ENCODE measurements at regions not wholly inside any gene's neighbourhood (a gene's known extent, or its start where the extent isn't known, plus 50 kb on each side); places are given as distances from the start of the nearest gene placed in this dataset.

DNA sequence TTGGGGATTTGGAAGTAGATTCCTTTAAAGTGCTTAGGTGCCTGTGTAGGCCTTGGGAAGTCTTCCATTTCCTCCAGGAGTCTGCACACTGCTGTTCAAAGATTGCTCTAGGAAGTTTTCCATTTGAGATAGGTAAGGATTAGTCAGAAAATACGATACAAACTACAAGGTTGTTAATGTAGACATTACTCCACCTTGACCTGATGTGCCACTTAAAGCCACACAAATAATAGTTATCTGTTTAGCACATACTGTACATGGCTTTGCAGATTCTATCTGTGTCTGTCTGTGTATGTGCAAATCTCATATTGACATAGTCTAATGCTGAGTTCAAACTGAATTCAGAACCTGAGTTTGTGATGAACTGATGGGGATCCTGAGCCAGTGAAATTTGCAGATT lies 118.4 kb downstream of the RHOU start (continued):
- TF ChIP-seq, protein P1, sequence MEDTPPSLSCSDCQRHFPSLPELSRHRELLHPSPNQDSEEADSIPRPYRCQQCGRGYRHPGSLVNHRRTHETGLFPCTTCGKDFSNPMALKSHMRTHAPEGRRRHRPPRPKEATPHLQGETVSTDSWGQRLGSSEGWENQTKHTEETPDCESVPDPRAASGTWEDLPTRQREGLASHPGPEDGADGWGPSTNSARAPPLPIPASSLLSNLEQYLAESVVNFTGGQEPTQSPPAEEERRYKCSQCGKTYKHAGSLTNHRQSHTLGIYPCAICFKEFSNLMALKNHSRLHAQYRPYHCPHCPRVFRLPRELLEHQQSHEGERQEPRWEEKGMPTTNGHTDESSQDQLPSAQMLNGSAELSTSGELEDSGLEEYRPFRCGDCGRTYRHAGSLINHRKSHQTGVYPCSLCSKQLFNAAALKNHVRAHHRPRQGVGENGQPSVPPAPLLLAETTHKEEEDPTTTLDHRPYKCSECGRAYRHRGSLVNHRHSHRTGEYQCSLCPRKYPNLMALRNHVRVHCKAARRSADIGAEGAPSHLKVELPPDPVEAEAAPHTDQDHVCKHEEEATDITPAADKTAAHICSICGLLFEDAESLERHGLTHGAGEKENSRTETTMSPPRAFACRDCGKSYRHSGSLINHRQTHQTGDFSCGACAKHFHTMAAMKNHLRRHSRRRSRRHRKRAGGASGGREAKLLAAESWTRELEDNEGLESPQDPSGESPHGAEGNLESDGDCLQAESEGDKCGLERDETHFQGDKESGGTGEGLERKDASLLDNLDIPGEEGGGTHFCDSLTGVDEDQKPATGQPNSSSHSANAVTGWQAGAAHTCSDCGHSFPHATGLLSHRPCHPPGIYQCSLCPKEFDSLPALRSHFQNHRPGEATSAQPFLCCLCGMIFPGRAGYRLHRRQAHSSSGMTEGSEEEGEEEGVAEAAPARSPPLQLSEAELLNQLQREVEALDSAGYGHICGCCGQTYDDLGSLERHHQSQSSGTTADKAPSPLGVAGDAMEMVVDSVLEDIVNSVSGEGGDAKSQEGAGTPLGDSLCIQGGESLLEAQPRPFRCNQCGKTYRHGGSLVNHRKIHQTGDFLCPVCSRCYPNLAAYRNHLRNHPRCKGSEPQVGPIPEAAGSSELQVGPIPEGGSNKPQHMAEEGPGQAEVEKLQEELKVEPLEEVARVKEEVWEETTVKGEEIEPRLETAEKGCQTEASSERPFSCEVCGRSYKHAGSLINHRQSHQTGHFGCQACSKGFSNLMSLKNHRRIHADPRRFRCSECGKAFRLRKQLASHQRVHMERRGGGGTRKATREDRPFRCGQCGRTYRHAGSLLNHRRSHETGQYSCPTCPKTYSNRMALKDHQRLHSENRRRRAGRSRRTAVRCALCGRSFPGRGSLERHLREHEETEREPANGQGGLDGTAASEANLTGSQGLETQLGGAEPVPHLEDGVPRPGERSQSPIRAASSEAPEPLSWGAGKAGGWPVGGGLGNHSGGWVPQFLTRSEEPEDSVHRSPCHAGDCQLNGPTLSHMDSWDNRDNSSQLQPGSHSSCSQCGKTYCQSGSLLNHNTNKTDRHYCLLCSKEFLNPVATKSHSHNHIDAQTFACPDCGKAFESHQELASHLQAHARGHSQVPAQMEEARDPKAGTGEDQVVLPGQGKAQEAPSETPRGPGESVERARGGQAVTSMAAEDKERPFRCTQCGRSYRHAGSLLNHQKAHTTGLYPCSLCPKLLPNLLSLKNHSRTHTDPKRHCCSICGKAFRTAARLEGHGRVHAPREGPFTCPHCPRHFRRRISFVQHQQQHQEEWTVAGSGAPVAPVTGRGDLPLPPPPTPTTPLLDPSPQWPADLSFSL (CRISPR knock-in tag; IDR thresholded peaks at IDR 0.05) = no peak
- TF ChIP-seq REPIN1 (CRISPR knock-in tag; IDR thresholded peaks at IDR 0.05; ENCODE audit: borderline replicate concordance, low read depth) = no peak
- no peak for TF ChIP-seq RFX1 (IDR thresholded peaks at IDR 0.05)
- TF ChIP-seq MBD4 (IDR thresholded peaks at IDR 0.05; ENCODE audit: borderline replicate concordance, low read length) = no peak
- TF ChIP-seq FOSL1 (CRISPR knock-in tag; IDR thresholded peaks at IDR 0.05; ENCODE audit: borderline replicate concordance) = no peak
- no peak for TF ChIP-seq ELF4 (CRISPR knock-in tag; IDR thresholded peaks at IDR 0.05; ENCODE audit: borderline replicate concordance)
- TF ChIP-seq RARG (CRISPR knock-in tag; IDR thresholded peaks at IDR 0.05; ENCODE audit: low read depth) = no peak
- no peak for TF ChIP-seq MIER2 (CRISPR knock-in tag; IDR thresholded peaks at IDR 0.05)
- TF ChIP-seq, protein P2, sequence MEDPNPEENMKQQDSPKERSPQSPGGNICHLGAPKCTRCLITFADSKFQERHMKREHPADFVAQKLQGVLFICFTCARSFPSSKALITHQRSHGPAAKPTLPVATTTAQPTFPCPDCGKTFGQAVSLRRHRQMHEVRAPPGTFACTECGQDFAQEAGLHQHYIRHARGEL (CRISPR knock-in tag; IDR thresholded peaks at IDR 0.05) = no peak
- TF ChIP-seq CCDC6 (CRISPR knock-in tag; IDR thresholded peaks at IDR 0.05) = no peak
- TF ChIP-seq NCOA1 (CRISPR knock-in tag; IDR thresholded peaks at IDR 0.05) = no peak
- TF ChIP-seq, protein P3, sequence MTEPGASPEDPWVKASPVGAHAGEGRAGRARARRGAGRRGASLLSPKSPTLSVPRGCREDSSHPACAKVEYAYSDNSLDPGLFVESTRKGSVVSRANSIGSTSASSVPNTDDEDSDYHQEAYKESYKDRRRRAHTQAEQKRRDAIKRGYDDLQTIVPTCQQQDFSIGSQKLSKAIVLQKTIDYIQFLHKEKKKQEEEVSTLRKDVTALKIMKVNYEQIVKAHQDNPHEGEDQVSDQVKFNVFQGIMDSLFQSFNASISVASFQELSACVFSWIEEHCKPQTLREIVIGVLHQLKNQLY (CRISPR knock-in tag; IDR thresholded peaks at IDR 0.05) = no peak
- no peak for TF ChIP-seq KLF15 (CRISPR knock-in tag; IDR thresholded peaks at IDR 0.05; ENCODE audit: borderline replicate concordance)
- TF ChIP-seq GTF2F1 (IDR thresholded peaks at IDR 0.05; ENCODE audit: low read length) = no peak
- no peak for TF ChIP-seq ZNF678 (CRISPR knock-in tag; IDR thresholded peaks at IDR 0.05)
- TF ChIP-seq, protein P4, sequence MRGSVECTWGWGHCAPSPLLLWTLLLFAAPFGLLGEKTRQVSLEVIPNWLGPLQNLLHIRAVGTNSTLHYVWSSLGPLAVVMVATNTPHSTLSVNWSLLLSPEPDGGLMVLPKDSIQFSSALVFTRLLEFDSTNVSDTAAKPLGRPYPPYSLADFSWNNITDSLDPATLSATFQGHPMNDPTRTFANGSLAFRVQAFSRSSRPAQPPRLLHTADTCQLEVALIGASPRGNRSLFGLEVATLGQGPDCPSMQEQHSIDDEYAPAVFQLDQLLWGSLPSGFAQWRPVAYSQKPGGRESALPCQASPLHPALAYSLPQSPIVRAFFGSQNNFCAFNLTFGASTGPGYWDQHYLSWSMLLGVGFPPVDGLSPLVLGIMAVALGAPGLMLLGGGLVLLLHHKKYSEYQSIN (CRISPR knock-in tag; IDR thresholded peaks at IDR 0.05; ENCODE audit: borderline replicate concordance) = no peak
- no peak for TF ChIP-seq ZBTB7A (CRISPR knock-in tag; IDR thresholded peaks at IDR 0.05)
- TF ChIP-seq MEIS2 (CRISPR knock-in tag; IDR thresholded peaks at IDR 0.05) = no peak
- no peak for TF ChIP-seq RBFOX2 (IDR thresholded peaks at IDR 0.05; ENCODE audit: low read depth, low read length)
- no peak for TF ChIP-seq ZNF572 (CRISPR knock-in tag; IDR thresholded peaks at IDR 0.05)
- no peak for TF ChIP-seq NFYB (CRISPR knock-in tag; IDR thresholded peaks at IDR 0.05)
- TF ChIP-seq HNF4A (CRISPR knock-in tag; IDR thresholded peaks at IDR 0.05) = no peak
- TF ChIP-seq FOXA1 (IDR thresholded peaks at IDR 0.05) = no peak
- TF ChIP-seq FOXA1 (CRISPR knock-in tag; IDR thresholded peaks at IDR 0.05) = peak; percentile 89
- TF ChIP-seq NFATC3 (CRISPR knock-in tag; IDR thresholded peaks at IDR 0.05) = no peak
- peak; percentile 70 for TF ChIP-seq SKI (IDR thresholded peaks at IDR 0.05; ENCODE audit: partially characterized antibody)

All from HepG2 (cell line).